Neural cell (in vitro differentiated cells): ENCODE measurements at regions not wholly inside any gene's neighbourhood (a gene's known extent, or its start where the extent isn't known, plus 50 kb on each side); places are given as distances from the start of the nearest gene placed in this dataset.

Source experiments
- H2AFZ ChIP-seq: fragments of 200-600, 300-800 bp; sonication (generic), shearing (Covaris generic); 2 replicates; pipeline ENCODE4 v1.6.0; 2014; ENCODE audit warnings: low read depth, mild to moderate bottlenecking, antibody characterized with exemption, low read length, moderate library complexity
- H3F3A ChIP-seq: fragments of 200-600 bp; shearing (Covaris generic); 2 replicates; pipeline ENCODE4 v1.6.1; 2016; ENCODE audit warnings: mild to moderate bottlenecking, moderate library complexity, mixed read lengths, antibody characterized with exemption, low read length; ENCODE audit not compliant: insufficient read depth, poor library complexity, severe bottlenecking
- H3K27ac ChIP-seq: fragments of 200-600, 300-800 bp; sonication (generic), shearing (Covaris generic); 2 replicates; pipeline ENCODE4 v1.5.1; 2014; ENCODE audit warnings: mild to moderate bottlenecking, low read length, moderate library complexity
- H3K27me3 ChIP-seq: fragments of 300-800, 200-600 bp; sonication (generic), shearing (Covaris generic); 2 replicates; pipeline ENCODE4 v1.6.0; 2014; ENCODE audit warnings: mild to moderate bottlenecking, low read depth, low read length, moderate library complexity; ENCODE audit not compliant: insufficient read depth
- H3K36me3 ChIP-seq: fragments of 300-800, 200-600 bp; sonication (generic), shearing (Covaris generic); 2 replicates; pipeline ENCODE4 v1.5.1; 2014; ENCODE audit warnings: mild to moderate bottlenecking, antibody characterized with exemption, low read length, moderate library complexity; ENCODE audit not compliant: insufficient read depth
- H3K4me2 ChIP-seq: fragments of 300-800, 200-600 bp; sonication (generic), shearing (Covaris generic); 2 replicates; pipeline ENCODE4 v1.6.0; 2014; ENCODE audit warnings: mild to moderate bottlenecking, low read length
- H3K4me3 ChIP-seq: fragments of 300-800, 200-600 bp; sonication (generic), shearing (Covaris generic); 2 replicates; pipeline ENCODE4 v1.5.1; 2014; ENCODE audit warnings: mild to moderate bottlenecking, low read length, moderate library complexity
- H3K79me2 ChIP-seq: fragments of 200-600 bp; shearing (Covaris generic); replicated peaks from 2 replicates; pipeline ENCODE4 v1.6.0; 2014; ENCODE audit warnings: mild to moderate bottlenecking, low read length, moderate library complexity; ENCODE audit not compliant: insufficient read depth
- H3K9ac ChIP-seq: fragments of 300-800, 200-600 bp; sonication (generic), shearing (Covaris generic); 2 replicates; pipeline ENCODE4 v1.6.1; 2016; ENCODE audit warnings: mild to moderate bottlenecking, low read length, mixed read lengths
- H3K9me2 ChIP-seq: fragments of 200-600 bp; shearing (Covaris generic); 2 replicates; pipeline ENCODE4 v1.6.1; 2016; ENCODE audit warnings: mild to moderate bottlenecking, low read length, mixed read lengths; ENCODE audit not compliant: insufficient read depth
- H3K9me3 ChIP-seq: fragments of 200-600, 300-800 bp; sonication (generic), shearing (Covaris generic); 2 replicates; pipeline ENCODE4 v1.6.1; 2016; ENCODE audit warnings: mild to moderate bottlenecking, mixed run types, low read length, moderate library complexity, mixed read lengths
- H4K20me1 ChIP-seq: fragments of 200-600 bp; shearing (Covaris generic); 2 replicates; pipeline ENCODE4 v1.6.1; 2016; ENCODE audit warnings: mild to moderate bottlenecking, mixed run types; ENCODE audit not compliant: insufficient read depth
- CTCF ChIP-seq: fragments of 450-650 bp; IDR thresholded peaks from 2 replicates; pipeline ENCODE4 v1.5.1; 2014; ENCODE audit warnings: antibody characterized with exemption, mild to moderate bottlenecking, moderate library complexity; ENCODE audit not compliant: poor library complexity, severe bottlenecking
- EP300 ChIP-seq: fragments of 450-650 bp; conservative IDR thresholded peaks from 2 replicates; pipeline ENCODE4 v1.6.1; 2014; ENCODE audit warnings: antibody characterized with exemption, mild to moderate bottlenecking, moderate library complexity; ENCODE audit not compliant: poor library complexity, severe bottlenecking
- EZH2 ChIP-seq: fragments of 200-600, 300-800 bp; shearing (Covaris generic), sonication (generic); IDR thresholded peaks from 2 replicates; pipeline ENCODE4 v1.6.1; 2014; ENCODE audit warnings: antibody characterized with exemption, low read length, borderline replicate concordance, mild to moderate bottlenecking; ENCODE audit not compliant: insufficient read depth, poor library complexity, severe bottlenecking
- MXI1 ChIP-seq: fragments of 450-650 bp; conservative IDR thresholded peaks from 2 replicates; pipeline ENCODE4 v1.6.1; 2014; ENCODE audit warnings: antibody characterized with exemption, mild to moderate bottlenecking; ENCODE audit not compliant: poor library complexity, severe bottlenecking
- POLR2AphosphoS5 ChIP-seq: IDR thresholded peaks from 2 replicates; pipeline ENCODE4 v1.6.1; 2012
- RAD21 ChIP-seq: fragments of 450-650 bp; conservative IDR thresholded peaks from 2 replicates; pipeline ENCODE4 v1.6.1; 2014; ENCODE audit warnings: antibody characterized with exemption, mild to moderate bottlenecking, moderate library complexity
- REST ChIP-seq: IDR thresholded peaks from 2 replicates; pipeline ENCODE4 v1.6.1; 2012; ENCODE audit warnings: borderline replicate concordance
- SMC3 ChIP-seq: fragments of 450-650 bp; conservative IDR thresholded peaks from 2 replicates; pipeline ENCODE4 v1.6.1; 2014; ENCODE audit warnings: antibody characterized with exemption, mild to moderate bottlenecking, moderate library complexity; ENCODE audit not compliant: poor library complexity
- TAF1 ChIP-seq: IDR thresholded peaks from 2 replicates; pipeline ENCODE4 v1.6.1; 2012; ENCODE audit warnings: low read depth

- Histone ChIP-seq H3K27ac (no peak overlapping the region), H3K9ac (no peak overlapping the region), H3F3A (no peaks in the 10 kb centered on the region), H4K20me1 (no peaks in the 10 kb centered on the region), H3K4me2 (no peak overlapping the region), H2AFZ (no peak overlapping the region), H3K79me2 (no peaks in the 10 kb centered on the region), H3K9me2 (no peaks in the 10 kb centered on the region), H3K9me3 (no peaks in the 10 kb centered on the region), H3K4me3 (no peak overlapping the region), H3K36me3 (no peaks in the 10 kb centered on the region), H3K27me3 (no peaks in the 10 kb centered on the region)
- TF ChIP-seq RAD21 = no peak
- no peak for TF ChIP-seq CTCF
- TF ChIP-seq POLR2AphosphoS5 = no peak
Measured at GRCh38 chr5:106600803-106601202, 1069.9 kb downstream of the EFNA5 start.

GRCh38 chr5:106595864-106596263, 1074.9 kb downstream of the EFNA5 start:
- Histone ChIP-seq H3K27ac (no peak overlapping the region), H3K9me3 (no peaks in the 10 kb centered on the region), H2AFZ (no peak overlapping the region), H3K4me3 (no peak overlapping the region), H3K27me3 (no peaks in the 10 kb centered on the region), H4K20me1 (no peaks in the 10 kb centered on the region), H3K9ac (no peak overlapping the region), H3K36me3 (no peaks in the 10 kb centered on the region), H3K4me2 (no peak overlapping the region), H3F3A (no peaks in the 10 kb centered on the region), H3K79me2 (no peaks in the 10 kb centered on the region), H3K9me2 (no peaks in the 10 kb centered on the region)
- TF ChIP-seq MXI1 (no peak), EZH2 (no peak), CTCF (no peak), SMC3 (no peak), REST (no peak), TAF1 (no peak), EP300 (no peak), POLR2AphosphoS5 (no peak), RAD21 (no peak)
